WTC11 (cell line): ENCODE measurements at regions not wholly inside any gene's neighbourhood (a gene's known extent, or its start where the extent isn't known, plus 50 kb on each side); places are given as distances from the start of the nearest gene placed in this dataset.

ENCODE experiments used
- ATAC-seq: fragments of 200-7000 bp; cut with Tn5 transposase; 2 replicates; pipeline ENCODE4 v1.10.0; 2021; ENCODE audit warnings: mild to moderate bottlenecking, moderate library complexity
- CTCF ChIA-PET: fragments of 300-600 bp; sonication (Branson Sonifier 250); formaldehyde crosslinking; loops from one replicate; lab custom pipeline; 2021; ENCODE audit warnings: antibody characterized with exemption; lab: Charles Lee
- POLR2A ChIA-PET: fragments of 350-600 bp; sonication (Branson Sonifier 250); formaldehyde crosslinking; loops from one replicate; lab custom pipeline; 2021; ENCODE audit warnings: antibody characterized with exemption; lab: Charles Lee
- DNase-seq: peaks from one replicate; pipeline ENCODE4 v3.0.0; 2021; ENCODE audit warnings: low spot score
- H3K27ac Mint-ChIP-seq: 2 replicates; pipeline ENCODE4 v1.8.0; 2021; ENCODE audit warnings: mixed read lengths
- H3K27me3 Mint-ChIP-seq: 2 replicates; pipeline ENCODE4 v1.8.0; 2021; ENCODE audit warnings: low read depth, mild to moderate bottlenecking, moderate library complexity, mixed read lengths
- H3K36me3 Mint-ChIP-seq: 2 replicates; pipeline ENCODE4 v1.8.0; 2021; ENCODE audit warnings: mixed read lengths
- H3K4me1 Mint-ChIP-seq: 2 replicates; pipeline ENCODE4 v1.8.0; 2022; ENCODE audit warnings: mixed read lengths
- H3K4me3 Mint-ChIP-seq: 2 replicates; pipeline ENCODE4 v1.8.0; 2021; ENCODE audit warnings: mild to moderate bottlenecking, moderate library complexity, mixed read lengths
- H3K9me3 Mint-ChIP-seq: 2 replicates; pipeline ENCODE4 v1.8.0; 2021; ENCODE audit warnings: mixed read lengths
- AR ChIP-seq: fragments of 250-450 bp; sonication (Bioruptor Pico); IDR thresholded peaks from 2 replicates; pipeline ENCODE4 v1.9.0; 2021; ENCODE audit warnings: mild to moderate bottlenecking
- ARID4B ChIP-seq: sonication (generic); formaldehyde crosslinking; IDR thresholded peaks from 2 replicates; pipeline ENCODE4 v1.8.0; 2023; ENCODE audit warnings: missing genetic modification reagents, mild to moderate bottlenecking, borderline replicate concordance
- ATF1 ChIP-seq: sonication (generic); formaldehyde crosslinking; IDR thresholded peaks from 2 replicates; pipeline ENCODE4 v1.8.1; 2023; ENCODE audit warnings: mild to moderate bottlenecking, moderate library complexity, missing genetic modification reagents
- ATF3 ChIP-seq: sonication (generic); formaldehyde crosslinking; conservative IDR thresholded peaks from 2 replicates; pipeline ENCODE4 v1.8.1; 2022; ENCODE audit warnings: mild to moderate bottlenecking, missing genetic modification reagents
- CTCF ChIP-seq: fragments of 200-600 bp; IDR thresholded peaks from 2 replicates; pipeline ENCODE4 v1.8.0; 2022; ENCODE audit warnings: antibody characterized with exemption
- E2F5 ChIP-seq: sonication (generic); formaldehyde crosslinking; IDR thresholded peaks from 2 replicates; pipeline ENCODE4 v1.8.1; 2022; ENCODE audit warnings: mild to moderate bottlenecking, moderate library complexity, missing genetic modification reagents
- GRHL2 ChIP-seq: fragments of 250-450 bp; sonication (Bioruptor Pico); IDR thresholded peaks from 2 replicates; pipeline ENCODE4 v1.8.0; 2022; ENCODE audit warnings: mild to moderate bottlenecking, moderate library complexity; ENCODE audit not compliant: insufficient replicate concordance, severe bottlenecking
- JAZF1 ChIP-seq: fragments of 250-450 bp; sonication (Bioruptor Pico); IDR thresholded peaks from 2 replicates; pipeline ENCODE4 v1.9.0; 2021; ENCODE audit warnings: moderate library complexity, mild to moderate bottlenecking, inconsistent platforms
- NFATC4 ChIP-seq: fragments of 250-450 bp; sonication (Bioruptor Pico); IDR thresholded peaks from 2 replicates; pipeline ENCODE4 v1.9.0; 2021; ENCODE audit warnings: mild to moderate bottlenecking
- RELA ChIP-seq: sonication (generic); formaldehyde crosslinking; IDR thresholded peaks from 2 replicates; pipeline ENCODE4 v1.8.1; 2022; ENCODE audit warnings: missing genetic modification reagents, mild to moderate bottlenecking, borderline replicate concordance
- RORB ChIP-seq: fragments of 250-450 bp; sonication (Bioruptor Pico); IDR thresholded peaks from 2 replicates; pipeline ENCODE4 v1.9.0; 2021; ENCODE audit warnings: mild to moderate bottlenecking
- SP1 ChIP-seq: sonication (generic); formaldehyde crosslinking; conservative IDR thresholded peaks from 2 replicates; pipeline ENCODE4 v1.8.1; 2022; ENCODE audit warnings: missing genetic modification reagents
- TP53 ChIP-seq: sonication (generic); formaldehyde crosslinking; IDR thresholded peaks from 2 replicates; pipeline ENCODE4 v1.8.1; 2023; ENCODE audit warnings: mild to moderate bottlenecking, missing genetic modification reagents
- USF2 ChIP-seq: sonication (generic); formaldehyde crosslinking; IDR thresholded peaks from 2 replicates; pipeline ENCODE4 v1.8.1; 2023; ENCODE audit warnings: mild to moderate bottlenecking, missing genetic modification reagents, moderate library complexity
- ZNF121 ChIP-seq: sonication (generic); formaldehyde crosslinking; IDR thresholded peaks from 2 replicates; pipeline ENCODE4 v1.8.0; 2023; ENCODE audit warnings: missing genetic modification reagents
- ZNF416 ChIP-seq: fragments of 250-450 bp; sonication (Bioruptor Pico); IDR thresholded peaks from 2 replicates; pipeline ENCODE4 v1.9.0; 2021; ENCODE audit warnings: mild to moderate bottlenecking, inconsistent platforms
- ZNF512 ChIP-seq: sonication (generic); formaldehyde crosslinking; IDR thresholded peaks from 2 replicates; pipeline ENCODE4 v1.8.1; 2022; ENCODE audit warnings: missing genetic modification reagents, borderline replicate concordance

GRCh38 chr6:21747441-21747840 lies 153.9 kb downstream of the SOX4 start (continued):
- TF ChIP-seq AR (CRISPR knock-in tag) (no peak), USF2 (no peak), E2F5 (CRISPR knock-in tag) (no peak), ZNF416 (no peak), JAZF1 (CRISPR knock-in tag) (no peak), ZNF512 (no peak), SP1 (CRISPR knock-in tag) (no peak), CTCF (no peak), ARID4B (CRISPR knock-in tag) (no peak), GRHL2 (no peak), ZNF121 (no peak)

GRCh38 chr6:21748343-21749056 lies 154.9 kb downstream of the SOX4 start:
- ATAC-seq, result peak; percentile 50
- TF ChIP-seq ZNF512 (no peak), ZNF416 (no peak), RORB (no peak), NFATC4 (CRISPR knock-in tag) (no peak), SP1 (CRISPR knock-in tag) (no peak), ATF3 (no peak), RELA (CRISPR knock-in tag) (no peak), ATF1 (CRISPR knock-in tag) (no peak), TP53 (CRISPR knock-in tag) (no peak), GRHL2 (no peak)

More at GRCh38 chr6:21748343-21749056, 154.9 kb downstream of the SOX4 start:
- H3K36me3 Mint-ChIP-seq, result peaks cover 7% of the 10 kb centered on the region; the same call in 1 of the 2 replicates
- 0 out of 2 replicates have a peak, but pooled peaks cover 3% of the 10 kb centered on the region for H3K9me3 Mint-ChIP-seq
- no peaks in the 10 kb centered on the region for H3K27me3 Mint-ChIP-seq
- no peak for DNase-seq
- peaks cover 81% of the 10 kb centered on the region for H3K4me1 Mint-ChIP-seq
- H3K4me3 Mint-ChIP-seq, result peak overlapping the region; percentile 39
- ChIA-PET POLR2A (interaction anchor here (2.2 kb wide), 1 partner anchor 155 kb away, joined by 11 read pairs; the partner anchor contains the start of gene SOX4), CTCF (no interaction called here)
- H3K27ac Mint-ChIP-seq, result peak overlapping the region; percentile 92
